ENCODE measurements at regions not wholly inside any gene's neighbourhood (a gene's known extent, or its start where the extent isn't known, plus 50 kb on each side); places are given as distances from the start of the nearest gene placed in this dataset.

DNA sequence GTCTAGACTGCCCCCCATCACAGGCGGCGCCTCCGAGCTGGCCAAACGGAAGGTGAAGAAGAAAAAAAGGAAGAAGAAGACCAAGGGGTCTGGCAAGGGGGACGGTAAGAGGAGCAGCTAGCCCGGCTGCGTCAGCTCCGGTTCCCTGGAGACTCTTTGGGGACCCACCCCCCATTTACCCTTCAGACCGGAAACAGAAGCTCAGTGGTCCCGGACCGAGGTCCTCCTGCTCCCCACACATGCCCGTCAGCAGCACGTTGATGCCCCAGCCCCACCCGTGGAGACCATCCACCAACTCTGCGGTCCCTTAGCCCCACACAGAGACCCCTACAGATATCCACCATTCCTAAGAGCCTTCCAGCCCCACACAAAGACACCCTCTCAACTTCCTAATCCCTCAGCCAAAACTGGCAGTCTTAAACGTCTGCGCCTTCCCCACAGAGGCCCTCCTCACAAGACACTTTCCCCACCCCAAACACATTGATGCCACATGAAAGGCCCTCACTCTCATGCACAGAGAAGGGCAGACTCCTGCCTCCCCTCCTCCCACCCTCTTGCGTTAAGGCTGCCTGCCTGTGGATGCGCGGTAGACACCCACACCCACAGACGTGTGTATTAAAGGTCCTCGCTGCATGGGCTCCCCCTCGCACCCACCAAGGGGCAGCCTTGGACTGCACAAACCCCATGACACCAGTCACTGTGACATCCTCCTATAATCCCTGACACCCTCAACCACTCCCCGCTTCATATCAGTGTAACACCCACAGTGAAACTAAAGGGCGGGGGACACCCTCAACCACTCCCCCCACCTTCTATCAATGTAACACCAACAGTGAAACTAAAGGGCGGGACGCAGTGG, 58.2 kb upstream of the RPH3AL start:
- no peak for TF ChIP-seq TAF1 (IDR thresholded peaks at IDR 0.05; ENCODE audit: borderline replicate concordance, low read depth, low read length)
- TF ChIP-seq POLR2A (IDR thresholded peaks at IDR 0.05; ENCODE audit: low read depth, low read length): no peak
